ACC112 (cell line): ENCODE measurements at regions not wholly inside any gene's neighbourhood (a gene's known extent, or its start where the extent isn't known, plus 50 kb on each side); places are given as distances from the start of the nearest gene placed in this dataset.

Experiments used
- H2AFZ ChIP-seq: fragments of 200-600 bp; sonication (generic); one replicate; pipeline ENCODE4 v1.6.0; 2017; ENCODE audit warnings: antibody characterized with exemption, low read length; ENCODE audit not compliant: unreplicated experiment
- H3K27ac ChIP-seq: fragments of 200-600 bp; sonication (generic); 2 replicates; pipeline ENCODE4 v1.5.1; 2014; ENCODE audit warnings: low read depth, mild to moderate bottlenecking, antibody characterized with exemption, low read length, moderate library complexity
- H3K27me3 ChIP-seq: fragments of 200-600 bp; sonication (generic); 2 replicates; pipeline ENCODE4 v1.6.1; 2014; ENCODE audit warnings: mild to moderate bottlenecking, antibody characterized with exemption, low read length, moderate library complexity, mixed read lengths; ENCODE audit not compliant: insufficient read depth
- H3K36me3 ChIP-seq: fragments of 200-600 bp; sonication (generic); 2 replicates; pipeline ENCODE4 v1.6.1; 2016; ENCODE audit warnings: mild to moderate bottlenecking, antibody characterized with exemption, low read length, moderate library complexity, mixed read lengths; ENCODE audit not compliant: insufficient read depth
- H3K4me1 ChIP-seq: fragments of 200-600 bp; sonication (generic); one replicate; pipeline ENCODE4 v1.6.1; 2016; ENCODE audit warnings: low read length, mixed read lengths; ENCODE audit not compliant: insufficient read depth, unreplicated experiment, control insufficient read depth
- H3K4me3 ChIP-seq: fragments of 200-600 bp; sonication (generic); 2 replicates; pipeline ENCODE4 v1.5.1; 2014; ENCODE audit warnings: mild to moderate bottlenecking, low read depth, low read length
- H3K79me2 ChIP-seq: fragments of 200-600 bp; sonication (generic); one replicate; pipeline ENCODE4 v1.6.0; 2016; ENCODE audit warnings: low read length; ENCODE audit not compliant: control insufficient read depth, unreplicated experiment, insufficient read depth

DNA sequence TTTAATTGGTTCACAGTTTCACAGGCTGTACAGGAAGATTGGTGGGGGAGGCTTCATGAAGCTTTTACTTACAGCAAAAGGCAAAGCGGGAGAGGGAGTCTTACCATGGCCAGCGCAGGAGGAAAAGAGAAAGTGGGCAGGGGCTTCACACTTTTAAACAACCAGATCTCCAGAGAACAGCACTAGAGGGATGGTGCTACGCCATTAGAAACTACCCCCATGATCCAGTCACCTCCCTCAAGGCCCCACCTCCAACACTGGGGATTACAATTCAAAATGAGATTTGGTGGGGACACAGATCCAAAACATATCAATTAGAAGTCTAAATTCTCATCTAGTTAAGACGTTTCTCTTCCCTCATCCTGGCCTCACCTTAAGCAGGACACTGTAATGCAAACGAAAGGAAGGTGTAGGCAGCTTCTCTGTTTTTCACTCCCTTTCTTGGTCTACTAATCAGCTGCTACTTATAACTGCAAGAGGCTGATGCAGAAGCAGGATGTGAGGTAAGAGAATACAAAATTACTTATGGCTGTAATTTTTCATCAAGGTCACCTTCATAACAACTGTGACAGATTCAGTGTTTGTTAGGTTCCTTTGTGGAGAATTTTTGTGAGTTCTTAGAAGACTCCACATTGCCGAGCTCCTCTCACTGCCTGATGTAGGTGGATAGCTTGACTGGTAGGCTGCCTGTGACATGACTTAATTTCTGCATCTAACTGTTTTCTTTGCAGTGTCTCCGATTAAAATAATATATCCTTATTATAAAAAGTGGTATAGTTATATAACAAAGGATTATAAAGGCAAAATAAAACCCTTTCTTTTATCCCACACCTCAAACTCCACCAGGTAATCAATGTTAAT lies 255.1 kb downstream of the IL15 start:
- no peak overlapping the region for H3K27ac ChIP-seq
- no peak overlapping the region for H2AFZ ChIP-seq
- H3K36me3 ChIP-seq: no peaks in the 10 kb centered on the region

DNA sequence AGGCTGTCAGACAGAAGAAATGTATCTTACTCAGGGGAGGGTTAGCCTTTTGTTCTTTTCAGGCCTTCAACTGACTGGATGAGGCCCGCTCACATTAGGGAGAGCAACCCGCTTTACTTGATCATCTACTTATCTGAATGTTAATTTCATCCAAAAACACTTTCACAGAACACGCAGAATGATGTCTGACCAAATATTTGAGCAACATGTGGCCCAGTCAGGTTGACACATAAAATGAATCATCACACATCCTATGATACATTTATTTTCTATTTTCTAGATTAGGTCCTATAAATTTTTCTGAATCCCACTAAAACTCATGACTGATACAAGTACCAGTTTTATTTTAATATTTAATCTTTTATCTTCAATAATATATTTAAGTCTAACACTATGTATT lies 260.3 kb downstream of the IL15 start:
- no peaks in the 10 kb centered on the region for H3K27me3 ChIP-seq
- H2AFZ ChIP-seq: peak overlapping the region; percentile 0

More for the DNA sequence above, 255.1 kb downstream of the IL15 start:
- Histone ChIP-seq H3K79me2 (no peaks in the 10 kb centered on the region), H3K27me3 (no peaks in the 10 kb centered on the region), H3K4me3 (no peak overlapping the region), H3K4me1 (no peaks in the 10 kb centered on the region)

DNA sequence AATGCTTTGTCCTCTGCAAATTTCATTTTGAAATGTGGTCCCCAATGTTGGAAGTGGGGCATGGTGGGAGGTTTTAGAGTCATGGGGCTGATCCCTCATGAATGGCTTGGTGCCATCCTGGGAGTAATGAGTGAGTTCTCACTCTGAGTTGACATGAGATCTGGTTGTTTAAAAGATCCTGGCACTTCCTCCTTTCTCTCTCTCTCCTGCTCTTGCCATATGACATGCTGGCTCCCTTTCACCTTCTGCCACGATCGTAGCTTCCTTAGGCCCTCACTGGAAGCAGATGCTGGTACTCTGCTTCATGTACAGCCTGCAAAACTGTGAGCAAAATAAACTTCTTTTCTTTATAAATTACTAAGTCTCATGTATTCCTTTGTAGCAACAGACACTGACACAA lies 262.0 kb downstream of the IL15 start:
- H3K79me2 ChIP-seq: no peaks in the 10 kb centered on the region
- peak overlapping the region; percentile 32 for H2AFZ ChIP-seq
- no peak overlapping the region for H3K27ac ChIP-seq
- no peaks in the 10 kb centered on the region for H3K36me3 ChIP-seq
- H3K4me1 ChIP-seq: no peaks in the 10 kb centered on the region
- H3K4me3 ChIP-seq: no peak overlapping the region
- no peaks in the 10 kb centered on the region for H3K27me3 ChIP-seq

More for the DNA sequence above, 260.3 kb downstream of the IL15 start:
- H3K4me1 ChIP-seq: no peaks in the 10 kb centered on the region
- no peaks in the 10 kb centered on the region for H3K79me2 ChIP-seq
- H3K36me3 ChIP-seq: no peaks in the 10 kb centered on the region
- H3K27ac ChIP-seq: no peak overlapping the region
- H3K4me3 ChIP-seq: no peak overlapping the region

DNA sequence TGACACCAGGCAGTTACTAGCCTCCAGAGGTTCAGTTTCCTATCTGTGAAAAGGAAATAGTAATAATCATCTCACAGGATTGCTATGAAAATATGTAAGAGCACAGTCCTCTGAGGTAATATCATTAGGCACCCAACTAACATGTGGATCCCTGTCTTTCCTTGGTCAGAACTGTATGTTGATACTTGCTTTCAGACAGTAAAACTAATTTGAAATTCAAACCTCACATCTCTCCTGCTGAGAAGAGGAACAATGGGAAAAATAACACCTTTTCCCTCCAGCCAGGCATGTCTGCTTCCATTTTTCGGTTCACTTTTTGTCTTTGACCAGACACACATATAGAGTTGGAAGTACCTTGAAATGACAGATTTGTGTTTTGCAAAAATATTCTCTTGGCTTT lies 262.7 kb downstream of the IL15 start:
- no peak overlapping the region for H2AFZ ChIP-seq
- no peaks in the 10 kb centered on the region for H3K79me2 ChIP-seq
- H3K4me1 ChIP-seq: no peaks in the 10 kb centered on the region
- H3K4me3 ChIP-seq: no peak overlapping the region
- no peaks in the 10 kb centered on the region for H3K27me3 ChIP-seq
- H3K27ac ChIP-seq: no peak overlapping the region
- no peaks in the 10 kb centered on the region for H3K36me3 ChIP-seq

DNA sequence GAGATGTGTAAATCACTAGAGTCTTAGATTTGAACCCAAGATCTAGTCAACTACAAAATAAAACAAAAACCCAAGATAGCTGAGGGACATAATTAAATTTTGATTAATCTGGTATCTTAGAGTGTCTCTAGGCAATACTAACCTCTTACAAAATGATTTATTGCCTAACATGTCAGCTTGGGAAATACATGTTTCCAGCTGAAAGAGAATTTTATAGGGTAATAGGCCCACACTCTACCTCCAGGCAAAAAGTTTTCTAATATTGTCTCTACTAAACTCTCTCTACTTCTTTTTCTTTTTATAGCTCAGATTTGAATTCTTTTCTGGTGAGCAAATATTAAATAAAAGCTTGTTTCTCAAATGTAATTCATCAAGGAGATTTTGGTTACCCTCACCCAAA lies 263.2 kb downstream of the IL15 start:
- Histone ChIP-seq H3K4me1 (no peaks in the 10 kb centered on the region), H3K36me3 (no peaks in the 10 kb centered on the region), H2AFZ (no peak overlapping the region), H3K79me2 (no peaks in the 10 kb centered on the region), H3K27ac (no peak overlapping the region), H3K4me3 (no peak overlapping the region), H3K27me3 (no peaks in the 10 kb centered on the region)

DNA sequence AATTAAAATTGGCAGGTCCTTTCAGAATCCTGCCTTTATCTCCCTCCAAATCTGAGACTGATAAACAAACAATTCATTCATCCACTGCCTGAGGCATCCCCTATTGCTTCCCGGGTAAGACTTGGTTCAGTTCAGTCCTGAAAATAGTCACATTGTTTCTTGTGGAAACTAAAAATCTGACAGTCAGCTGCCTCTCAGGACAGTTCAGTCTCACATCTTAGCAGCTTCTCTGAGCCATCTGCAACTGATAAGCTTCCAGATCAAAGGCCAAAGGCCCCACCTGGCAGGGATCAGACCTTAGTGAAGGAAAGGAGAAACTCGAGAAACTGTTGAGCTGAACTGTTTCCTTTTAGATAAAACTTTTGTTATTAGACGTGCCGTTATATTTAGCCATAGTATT lies 264.5 kb downstream of the IL15 start:
- Histone ChIP-seq H3K4me1 (peaks cover 7% of the 10 kb centered on the region), H3K36me3 (no peaks in the 10 kb centered on the region), H2AFZ (no peak overlapping the region), H3K27me3 (no peaks in the 10 kb centered on the region), H3K4me3 (no peak overlapping the region), H3K27ac (no peak overlapping the region), H3K79me2 (no peaks in the 10 kb centered on the region)

DNA sequence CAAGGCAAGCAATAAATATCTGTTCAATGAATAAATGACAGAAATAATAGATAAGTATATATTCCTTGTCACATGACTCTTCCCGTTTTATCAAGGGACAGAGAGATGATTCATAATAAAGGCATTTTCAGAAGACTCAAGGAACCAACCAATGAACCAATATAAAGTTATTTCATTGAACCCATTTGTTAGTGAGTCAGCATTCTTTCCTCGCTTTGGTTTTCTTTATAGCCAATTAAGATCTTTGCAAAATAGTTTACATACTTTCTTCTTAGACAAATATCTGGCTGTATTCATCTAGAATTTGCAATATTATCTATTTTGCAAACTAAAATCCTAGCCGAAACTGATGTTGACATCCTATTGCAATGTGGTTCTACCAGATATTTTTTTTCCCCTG lies 269.4 kb downstream of the IL15 start:
- H3K36me3 ChIP-seq: no peaks in the 10 kb centered on the region
- H3K4me1 ChIP-seq: peaks cover 8% of the 10 kb centered on the region
- no peak overlapping the region for H3K4me3 ChIP-seq
- H3K27ac ChIP-seq: peak overlapping the region; percentile 28
- no peaks in the 10 kb centered on the region for H3K27me3 ChIP-seq
- no peak overlapping the region for H2AFZ ChIP-seq
- no peaks in the 10 kb centered on the region for H3K79me2 ChIP-seq

DNA sequence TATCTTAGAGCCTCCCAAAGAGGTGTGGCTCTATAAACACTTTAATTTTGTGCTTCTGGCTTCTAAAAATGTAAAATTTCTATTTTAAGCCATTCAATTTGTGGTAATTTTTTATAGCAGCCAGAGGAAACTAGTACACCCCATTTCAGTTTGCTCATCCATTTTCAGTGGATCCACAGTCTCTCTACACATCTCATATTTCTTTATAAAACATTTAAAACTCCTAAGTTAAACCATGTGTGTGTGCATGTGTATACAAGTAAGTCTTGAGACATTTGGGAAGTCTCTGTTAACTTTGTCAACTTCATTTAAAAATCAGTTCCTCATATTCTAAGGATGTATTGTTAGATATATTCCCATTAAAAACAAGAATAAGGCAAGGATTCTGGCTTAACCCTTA lies 273.2 kb downstream of the IL15 start:
- Histone ChIP-seq H3K4me1 (peaks cover 8% of the 10 kb centered on the region), H3K27ac (no peak overlapping the region), H2AFZ (no peak overlapping the region), H3K27me3 (no peaks in the 10 kb centered on the region), H3K79me2 (no peaks in the 10 kb centered on the region), H3K36me3 (no peaks in the 10 kb centered on the region), H3K4me3 (no peak overlapping the region)

DNA sequence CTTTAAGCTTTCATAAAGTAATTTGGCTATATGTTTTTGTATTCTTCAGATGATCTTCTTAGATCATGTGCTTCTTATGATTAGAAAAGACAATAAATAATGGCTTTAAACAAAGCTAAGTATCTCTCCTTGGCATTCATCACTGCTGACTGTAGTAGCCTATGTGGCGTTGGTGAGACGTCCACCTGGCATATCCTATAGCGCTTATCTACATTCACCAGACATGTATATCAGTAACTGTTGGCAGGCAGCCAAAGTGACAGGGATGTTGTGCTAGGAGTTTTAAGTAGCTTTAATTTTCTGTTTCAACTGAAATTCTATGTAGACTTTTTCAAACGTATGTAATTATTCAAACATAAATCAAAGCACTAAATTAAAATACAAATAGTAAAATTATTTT lies 276.4 kb downstream of the IL15 start:
- H3K27ac ChIP-seq: no peak overlapping the region
- no peaks in the 10 kb centered on the region for H3K79me2 ChIP-seq
- no peak overlapping the region for H3K4me3 ChIP-seq
- no peaks in the 10 kb centered on the region for H3K27me3 ChIP-seq
- no peaks in the 10 kb centered on the region for H3K36me3 ChIP-seq
- no peak overlapping the region for H2AFZ ChIP-seq
- no peaks in the 10 kb centered on the region for H3K4me1 ChIP-seq

DNA sequence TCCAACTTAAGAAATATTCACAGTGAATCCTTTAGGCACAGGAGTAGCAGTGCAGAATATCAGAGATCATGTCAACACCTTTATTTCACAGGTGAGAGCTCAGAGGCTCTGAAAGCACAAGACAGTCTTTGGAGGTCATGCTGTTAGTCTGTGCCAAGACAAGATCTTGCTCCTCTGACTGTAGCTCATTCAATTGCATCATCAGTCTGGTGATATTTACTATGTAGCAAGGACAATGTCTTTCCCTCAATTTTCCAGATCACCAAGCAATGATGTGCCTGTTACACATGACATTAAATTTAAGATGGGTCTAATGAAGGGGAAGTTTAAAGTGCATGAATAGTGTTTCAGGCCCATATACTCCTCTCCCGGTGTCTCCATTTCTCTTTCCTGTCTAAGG lies 277.5 kb downstream of the IL15 start:
- Histone ChIP-seq H3K4me1 (no peaks in the 10 kb centered on the region), H3K79me2 (no peaks in the 10 kb centered on the region), H3K27ac (no peak overlapping the region), H3K36me3 (no peaks in the 10 kb centered on the region), H3K27me3 (no peaks in the 10 kb centered on the region), H3K4me3 (no peak overlapping the region), H2AFZ (no peak overlapping the region)

DNA sequence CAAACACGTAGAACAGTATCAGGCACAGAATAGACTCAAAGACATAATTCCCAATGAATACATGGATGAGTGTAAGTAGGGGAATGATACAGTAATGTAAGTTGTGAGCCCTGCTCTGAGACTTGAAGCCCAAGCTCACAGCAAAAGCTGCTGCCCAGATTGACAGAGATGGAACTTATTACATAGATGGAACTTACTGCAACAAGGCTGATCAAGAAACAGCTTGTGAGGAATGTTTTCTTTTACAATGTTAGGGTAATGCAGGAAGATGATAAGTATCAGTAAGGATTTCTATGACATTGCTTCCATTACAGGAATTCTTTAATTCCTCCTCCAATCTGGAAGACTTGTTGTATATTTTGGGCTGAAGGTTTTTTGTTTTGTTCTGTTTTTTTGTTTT lies 278.4 kb downstream of the IL15 start:
- Histone ChIP-seq H3K4me3 (no peak overlapping the region), H3K36me3 (no peaks in the 10 kb centered on the region), H2AFZ (no peak overlapping the region), H3K79me2 (no peaks in the 10 kb centered on the region), H3K27ac (no peak overlapping the region), H3K4me1 (no peaks in the 10 kb centered on the region), H3K27me3 (no peaks in the 10 kb centered on the region)
